GM18909 (cell line): ENCODE measurements at regions not wholly inside any gene's neighbourhood (a gene's known extent, or its start where the extent isn't known, plus 50 kb on each side); places are given as distances from the start of the nearest gene placed in this dataset.
"Not testable (repeated sequence)": the region's sequence is repeated elsewhere in the genome, so short reads cannot be mapped to it uniquely, and the experiment has no call there.

Experiments
- ATAC-seq: cut with Tn5 transposase; IDR thresholded peaks from one replicate; pipeline ENCODE4 v1.9.1; 2021; ENCODE audit warnings: mild to moderate bottlenecking; ENCODE audit not compliant: unreplicated experiment, poor library complexity

- not testable (repeated sequence) for ATAC-seq
Observed at GRCh38 chr21:14009238-14009981, 201.3 kb downstream of the LIPI start.

- not testable (repeated sequence) for ATAC-seq
Observed at GRCh38 chr21:14008436-14008835, 202.3 kb downstream of the LIPI start.

DNA sequence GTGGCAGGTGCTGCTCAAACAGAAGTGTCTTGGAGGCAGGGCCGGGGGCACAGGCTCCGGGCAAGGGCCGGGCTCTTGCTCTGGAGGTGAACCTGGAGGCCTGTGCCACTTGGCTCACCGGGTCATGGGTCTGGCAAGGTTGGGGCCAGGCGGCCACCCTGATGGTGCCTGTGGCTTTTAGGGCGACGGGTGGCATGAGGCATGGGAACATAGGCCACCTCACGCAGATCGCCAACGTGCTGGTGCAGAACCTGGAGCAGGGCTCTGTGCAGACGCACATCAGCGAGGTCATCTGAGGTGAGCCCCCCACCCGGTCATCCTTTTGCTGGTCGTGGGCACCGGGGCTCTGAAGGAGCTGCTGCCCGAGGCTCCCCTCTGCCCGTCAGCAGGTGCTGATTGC lies 202.7 kb downstream of the LIPI start:
- ATAC-seq: not testable (repeated sequence)

DNA sequence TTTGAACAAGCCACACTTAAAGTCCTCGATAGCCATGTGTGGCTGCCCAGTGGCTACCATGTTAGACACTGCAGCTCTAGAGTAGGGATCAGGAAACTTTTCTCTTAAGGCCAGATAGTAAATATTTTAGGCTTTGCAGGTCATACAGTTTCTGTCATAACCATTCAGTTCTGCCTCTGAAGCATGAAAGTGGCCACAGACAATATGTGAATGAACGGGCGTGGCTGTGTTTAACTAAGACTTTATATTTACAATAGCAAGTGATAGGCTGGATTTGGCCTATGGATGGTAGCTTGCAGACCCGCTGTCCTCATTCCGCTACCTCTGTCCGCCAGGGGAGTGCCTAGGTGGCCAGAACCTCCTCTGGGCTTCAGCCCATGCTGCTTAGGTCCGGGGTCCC lies 204.6 kb downstream of the LIPI start:
- not testable (repeated sequence) for ATAC-seq

DNA sequence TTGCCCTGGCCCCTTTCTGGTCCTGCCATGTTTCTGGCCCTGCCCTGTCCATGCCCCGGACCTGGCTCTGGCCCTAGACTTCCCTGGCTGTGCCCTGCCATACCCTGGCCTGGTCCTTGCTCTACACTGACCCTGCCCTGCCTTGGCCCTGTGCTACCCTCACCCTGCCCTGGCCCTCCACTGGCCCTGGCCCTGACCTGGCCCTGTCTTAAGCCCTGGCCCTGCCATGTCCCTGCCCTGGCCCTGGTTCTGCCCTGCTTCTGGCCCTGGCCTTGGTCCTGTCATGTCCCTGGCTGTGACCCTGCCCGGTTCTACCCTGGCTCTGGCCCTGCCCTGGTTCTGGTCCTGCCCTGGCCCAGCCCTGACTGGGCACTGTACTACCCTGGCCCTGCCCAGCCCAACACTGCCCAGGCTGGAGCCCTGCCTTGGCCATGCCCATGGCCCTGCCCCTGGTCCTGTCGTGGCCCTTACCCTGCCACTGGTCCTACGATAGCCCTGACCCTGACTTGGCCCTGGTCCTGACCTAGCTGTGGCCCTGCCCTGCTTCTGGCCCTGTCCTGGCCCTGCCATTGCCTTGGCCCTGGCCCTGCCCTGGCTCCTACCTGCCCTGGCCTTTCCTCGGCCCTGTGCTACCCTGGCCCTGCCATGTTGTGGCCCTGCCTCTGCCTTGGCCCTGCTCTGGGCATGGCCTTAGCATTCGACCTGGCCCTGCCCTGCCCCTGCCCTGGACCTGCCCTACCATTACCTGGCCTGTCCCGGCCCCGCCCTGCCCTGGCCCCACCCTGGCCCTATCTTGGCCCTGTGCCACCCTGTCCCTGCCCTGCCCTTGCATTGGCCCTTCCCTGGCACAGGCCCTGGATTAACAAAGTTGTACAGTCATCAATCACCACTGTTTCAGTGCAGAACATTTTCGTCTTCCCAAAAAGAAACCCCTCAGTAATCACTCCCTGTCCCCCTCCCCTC lies 223.5 kb downstream of the LIPI start:
- not testable (repeated sequence) for ATAC-seq

- ATAC-seq: not testable (repeated sequence)
Observed at GRCh38 chr21:13985865-13986863, 224.6 kb downstream of the LIPI start.

GRCh38 chr21:13985137-13985864 lies 225.5 kb downstream of the LIPI start:
- ATAC-seq: not testable (repeated sequence)

DNA sequence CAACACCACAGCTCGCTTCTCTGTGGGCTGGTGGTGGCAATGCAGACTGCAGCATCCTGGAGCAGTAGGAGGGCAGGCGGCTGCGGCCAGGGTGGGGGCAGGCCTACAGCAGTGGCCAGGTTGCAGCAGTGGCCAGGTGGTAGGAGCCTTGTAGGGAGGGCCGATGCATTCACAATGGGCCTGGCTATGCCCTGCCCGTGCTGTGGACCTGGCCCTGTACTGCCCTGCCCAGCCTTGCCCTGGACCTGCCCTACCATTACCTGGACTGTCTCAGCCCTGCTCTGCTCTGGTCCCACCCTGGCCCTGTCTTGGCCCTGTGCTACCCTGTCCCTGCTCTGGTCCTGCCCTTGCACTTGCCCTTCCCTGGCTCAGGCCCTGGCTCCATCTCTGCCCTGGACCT lies 226.0 kb downstream of the LIPI start:
- not testable (repeated sequence) for ATAC-seq

DNA sequence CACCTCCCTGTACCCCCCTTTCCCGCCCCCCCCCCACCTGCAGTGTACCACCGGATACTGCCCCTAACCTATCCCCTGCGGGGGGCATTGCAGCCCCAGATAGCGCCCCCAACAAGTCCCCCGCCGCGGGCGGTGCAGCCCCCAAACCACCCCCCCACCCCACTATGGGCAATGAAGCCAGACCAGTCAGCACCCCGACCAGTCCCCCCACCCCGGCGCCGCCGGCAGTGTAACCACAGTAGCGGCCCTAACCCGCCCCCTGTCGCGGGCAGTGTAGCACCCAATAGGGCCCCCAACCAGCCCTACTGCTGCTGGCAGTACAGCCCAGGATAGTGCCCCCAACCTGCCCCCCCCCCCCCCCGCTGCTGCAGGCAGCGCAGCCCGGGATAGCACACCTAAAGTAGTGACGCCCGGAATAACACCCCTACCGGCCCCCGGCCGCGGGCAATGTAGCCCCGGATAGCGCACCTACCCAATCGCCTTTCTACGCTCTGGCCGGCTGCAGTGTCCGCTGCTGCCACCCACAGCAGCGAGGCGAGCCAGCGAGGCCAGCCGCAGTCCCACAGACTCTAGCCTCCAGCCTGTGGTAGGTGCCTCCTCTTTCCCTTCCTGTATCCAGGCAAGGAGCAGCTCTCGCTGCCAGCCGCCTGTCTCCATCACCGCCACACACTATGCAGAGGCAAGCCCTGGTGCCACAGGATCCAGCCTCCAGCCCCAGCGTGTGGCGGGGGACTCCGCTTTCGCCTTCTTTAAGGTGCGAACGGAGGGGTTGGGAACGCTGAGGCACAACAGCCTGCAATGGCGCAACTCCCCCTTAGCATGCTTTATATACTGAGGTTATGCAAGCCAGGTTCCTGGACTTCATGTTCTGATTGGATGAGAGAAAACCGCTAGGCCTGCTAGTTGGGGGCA lies 229.3 kb downstream of the LIPI start:
- not testable (repeated sequence) for ATAC-seq

- ATAC-seq: peak; percentile 95
Observed at GRCh38 chr21:13980115-13980662, 230.6 kb downstream of the LIPI start.

GRCh38 chr21:13979608-13980007 lies 231.1 kb downstream of the LIPI start:
- peak; percentile 30 for ATAC-seq

DNA sequence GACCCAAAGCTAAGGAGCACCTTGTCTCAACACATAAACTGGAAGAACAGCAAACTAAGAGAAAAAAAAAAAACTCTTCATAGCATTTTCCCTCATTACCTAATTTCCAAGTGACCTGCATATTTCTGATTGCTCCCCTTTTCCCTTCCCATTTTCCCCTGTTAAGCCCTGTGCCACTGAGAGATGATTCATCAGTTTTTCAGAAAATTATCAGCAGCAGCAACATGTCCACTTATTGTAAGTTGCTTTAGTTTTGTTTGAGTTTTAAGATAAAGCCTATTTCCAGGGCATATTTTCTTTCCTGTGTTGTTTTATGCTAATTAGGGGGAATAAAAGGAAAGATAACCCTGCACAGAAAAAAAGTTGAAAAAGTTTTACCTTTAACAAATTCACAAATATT lies 236.2 kb downstream of the LIPI start:
- ATAC-seq: not testable (repeated sequence)

GRCh38 chr21:13969853-13970252 lies 240.9 kb downstream of the LIPI start:
- not testable (repeated sequence) for ATAC-seq

DNA sequence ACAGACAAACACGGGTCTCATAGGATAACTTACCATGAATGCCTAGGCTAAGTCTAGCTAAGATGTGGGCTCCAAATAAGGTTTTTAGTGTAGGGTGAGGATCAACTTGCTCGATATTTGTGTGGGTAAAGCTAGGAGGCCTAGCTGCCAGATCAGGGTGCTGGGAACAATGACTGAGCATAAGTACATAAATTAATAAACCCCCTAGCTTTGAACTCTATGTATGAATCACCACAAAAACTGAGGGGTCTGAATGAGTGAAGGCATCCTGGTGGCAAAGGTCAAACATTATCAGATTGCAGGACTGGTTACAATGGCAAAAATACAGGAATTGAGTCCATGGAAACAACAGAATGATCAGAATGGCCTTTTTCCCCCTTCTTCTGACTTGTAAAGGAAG lies 241.8 kb downstream of the LIPI start:
- ATAC-seq: not testable (repeated sequence)

DNA sequence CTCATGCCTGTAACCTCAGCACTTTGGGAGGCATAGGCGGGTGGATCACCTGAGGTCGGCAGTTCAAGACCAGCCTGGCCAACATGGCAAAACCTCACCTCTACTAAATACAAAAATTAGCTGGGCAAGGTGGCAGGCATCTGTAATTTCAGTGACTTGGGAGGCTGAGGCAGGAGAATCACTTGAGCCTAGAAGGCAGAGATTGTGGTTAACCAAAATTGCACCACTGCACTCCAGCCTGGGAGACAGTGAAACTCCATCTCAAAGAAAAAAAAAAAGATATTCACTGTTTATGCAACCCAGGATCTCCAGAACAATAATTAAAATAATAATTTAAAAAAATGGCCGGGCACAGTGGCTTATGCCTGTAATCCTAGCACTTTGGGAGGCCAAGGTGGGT lies 247.5 kb downstream of the LIPI start:
- ATAC-seq: not testable (repeated sequence)

DNA sequence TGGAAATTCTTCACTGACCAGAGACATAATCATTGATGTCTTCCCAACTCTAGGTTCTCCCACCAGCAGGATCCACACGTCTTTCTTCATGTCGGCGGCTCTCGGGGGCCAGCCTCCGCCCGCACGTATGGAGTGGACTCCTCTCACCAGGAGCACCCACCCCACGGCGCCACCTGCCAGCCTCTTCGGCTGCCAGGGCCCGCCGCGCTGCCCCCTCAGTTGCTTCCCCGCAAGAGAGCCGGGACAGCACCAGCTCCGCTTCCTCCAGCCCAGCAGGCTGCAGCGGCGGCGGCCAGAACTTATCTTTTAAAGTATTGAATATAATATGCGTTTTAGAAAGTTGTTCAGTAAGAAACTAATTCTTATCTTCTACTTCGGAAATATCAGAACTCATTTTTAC lies 273.5 kb downstream of the LIPI start:
- no peak for ATAC-seq

DNA sequence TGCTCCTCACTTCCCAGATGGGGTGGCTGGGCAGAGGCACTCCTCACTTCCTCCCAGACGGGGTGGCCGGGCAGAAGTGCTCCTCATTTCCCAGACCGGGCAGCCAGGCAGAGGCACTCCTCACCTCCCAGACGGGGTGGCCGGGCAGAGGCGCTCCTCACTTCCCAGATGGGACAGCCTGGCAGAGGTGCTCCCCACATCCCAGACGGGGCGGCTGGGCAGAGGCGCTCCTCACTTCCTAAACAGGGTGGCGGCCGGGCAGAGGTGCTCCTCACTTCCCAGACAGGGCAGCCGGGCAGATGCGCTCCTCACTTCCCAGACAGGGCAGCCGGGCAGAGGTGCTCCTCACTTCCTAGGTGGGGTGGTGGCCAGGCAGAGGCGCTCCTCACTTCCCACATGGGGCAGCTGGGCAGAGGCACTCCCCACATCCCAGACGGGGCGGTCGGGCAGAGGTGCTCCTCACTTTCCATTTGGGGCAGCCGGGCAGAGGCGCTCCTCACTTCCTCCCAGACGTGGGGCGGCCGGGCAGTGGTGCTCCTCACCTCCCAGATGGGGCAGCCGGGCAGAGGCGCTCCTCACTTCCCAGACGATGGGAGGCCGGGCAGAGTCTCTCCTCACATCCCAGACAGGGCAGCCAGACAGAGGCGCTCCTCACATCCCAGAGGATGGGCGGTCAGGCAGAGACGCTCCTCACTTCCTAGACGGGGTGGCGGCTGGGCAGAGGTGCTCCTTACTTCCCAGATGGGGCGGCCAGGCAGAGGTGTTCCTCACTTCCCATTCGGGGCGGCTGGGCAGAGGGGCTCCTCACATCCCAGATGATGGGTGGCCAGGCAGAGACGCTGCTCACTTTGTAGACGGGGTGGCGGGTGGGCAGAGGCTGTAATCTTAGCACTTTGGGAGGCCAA lies 274.5 kb downstream of the LIPI start:
- ATAC-seq: not testable (repeated sequence)
